HG02759 (cell line): ENCODE measurements at regions not wholly inside any gene's neighbourhood (a gene's known extent, or its start where the extent isn't known, plus 50 kb on each side); places are given as distances from the start of the nearest gene placed in this dataset.
"Not testable (repeated sequence)": the region's sequence is repeated elsewhere in the genome, so short reads cannot be mapped to it uniquely, and the experiment has no call there.

Experiments used
- ATAC-seq: cut with Tn5 transposase; IDR thresholded peaks from one replicate; pipeline ENCODE4 v1.9.1; 2021; ENCODE audit warnings: mild to moderate bottlenecking, moderate library complexity; ENCODE audit not compliant: unreplicated experiment

- no peak for ATAC-seq
Measured at GRCh38 chr2:111250448-111251030, 129.8 kb downstream of the BCL2L11 start.

DNA sequence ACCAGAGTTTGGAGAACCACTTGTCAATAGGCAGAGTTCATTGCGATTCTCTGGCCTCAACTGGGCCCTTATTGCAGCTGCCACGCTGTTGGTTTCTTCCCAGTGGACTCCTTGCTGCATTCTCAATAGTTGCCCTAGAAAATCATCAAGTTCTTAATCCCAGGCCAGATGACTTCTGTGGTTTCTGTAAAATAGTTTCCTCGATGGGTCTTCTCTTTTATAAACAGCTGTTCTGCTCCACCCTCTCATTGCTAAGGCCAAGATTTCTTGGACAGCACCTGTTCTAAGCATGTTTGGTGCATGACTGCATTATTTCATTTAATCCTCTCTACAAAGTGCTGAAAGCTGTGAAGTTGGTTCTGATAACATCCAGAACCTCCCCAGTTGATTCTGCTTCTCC, 131.0 kb downstream of the BCL2L11 start:
- ATAC-seq = no peak

DNA sequence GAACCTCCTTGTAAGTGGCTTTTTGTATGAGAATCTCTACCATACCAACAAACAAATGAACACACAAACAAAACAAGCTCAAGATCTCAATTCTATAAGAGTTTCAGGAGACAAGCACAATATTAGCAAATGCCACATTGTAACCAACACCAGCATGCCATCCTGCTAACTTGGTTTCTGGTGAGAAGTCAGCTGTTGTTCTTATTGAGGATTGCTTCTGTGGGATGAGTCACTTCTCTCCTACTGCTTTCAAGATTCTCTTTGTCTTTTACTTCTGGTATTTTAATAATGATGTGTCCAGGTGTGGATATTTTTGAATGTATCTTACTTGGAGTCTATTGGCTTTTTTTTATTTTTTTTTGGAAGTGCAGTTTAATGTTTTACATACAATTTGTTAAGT, 131.7 kb downstream of the BCL2L11 start:
- ATAC-seq = no peak

DNA sequence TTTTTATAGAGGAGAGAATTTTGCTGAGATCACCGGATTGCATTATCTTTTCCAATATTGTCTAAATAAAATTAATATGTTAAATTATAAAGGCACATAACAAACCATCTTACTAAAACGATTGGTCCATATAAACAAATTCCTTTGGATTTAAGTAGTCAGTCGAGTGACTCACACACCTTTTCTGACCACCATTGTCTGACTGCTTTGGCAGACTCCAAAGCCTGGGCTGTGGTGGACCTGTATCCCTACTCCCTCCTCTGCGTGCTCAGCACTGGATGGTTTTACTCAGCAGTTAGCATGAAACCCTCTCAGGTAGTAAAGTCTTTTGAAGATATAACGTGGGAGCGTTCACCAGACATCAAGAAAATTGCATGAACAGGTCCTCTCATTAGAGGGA, 134.2 kb downstream of the BCL2L11 start:
- not testable (repeated sequence) for ATAC-seq

GRCh38 chr2:111256628-111257027, 135.9 kb downstream of the BCL2L11 start:
- ATAC-seq = not testable (repeated sequence)

DNA sequence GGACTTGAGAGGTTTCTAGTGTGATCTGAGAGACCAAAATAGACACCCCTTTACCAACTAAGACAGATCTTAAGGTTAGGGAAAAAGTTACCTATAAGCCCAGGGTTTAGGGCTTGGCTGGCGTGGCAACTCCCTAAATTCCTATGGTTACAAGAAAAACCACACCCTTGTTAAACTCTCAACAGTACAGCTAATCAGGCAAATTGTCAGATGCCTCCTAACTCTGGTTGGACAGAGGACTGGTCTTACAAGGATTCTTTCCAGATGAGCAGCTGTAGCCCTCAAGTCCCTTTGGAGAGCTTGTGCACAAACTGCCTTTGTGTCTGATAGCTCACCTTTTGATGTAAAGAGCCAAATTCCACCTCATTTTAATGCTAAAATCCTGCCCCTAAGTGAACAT, 136.9 kb downstream of the BCL2L11 start:
- ATAC-seq = not testable (repeated sequence)

DNA sequence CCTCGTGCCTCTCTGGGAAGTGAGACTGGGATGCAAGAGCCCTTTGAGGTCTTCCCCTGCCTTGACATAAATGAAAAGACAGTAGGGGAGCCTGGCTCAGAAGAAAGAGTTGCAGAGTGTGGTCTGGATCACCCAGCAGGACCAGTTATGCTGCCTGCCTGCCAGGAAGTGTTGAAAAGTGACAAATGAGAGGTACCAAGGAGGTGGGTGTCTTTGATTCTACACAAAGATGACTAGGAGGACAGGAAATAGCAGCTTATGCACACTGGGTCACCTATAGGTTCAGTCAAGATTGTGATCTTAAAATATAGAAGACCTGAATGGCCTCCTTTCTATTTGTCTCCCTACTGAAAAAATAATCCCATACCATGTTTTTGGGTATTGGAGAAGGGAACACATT, 137.6 kb downstream of the BCL2L11 start:
- not testable (repeated sequence) for ATAC-seq

- not testable (repeated sequence) for ATAC-seq
Measured at GRCh38 chr2:111262627-111263379, 142.1 kb downstream of the BCL2L11 start.

DNA sequence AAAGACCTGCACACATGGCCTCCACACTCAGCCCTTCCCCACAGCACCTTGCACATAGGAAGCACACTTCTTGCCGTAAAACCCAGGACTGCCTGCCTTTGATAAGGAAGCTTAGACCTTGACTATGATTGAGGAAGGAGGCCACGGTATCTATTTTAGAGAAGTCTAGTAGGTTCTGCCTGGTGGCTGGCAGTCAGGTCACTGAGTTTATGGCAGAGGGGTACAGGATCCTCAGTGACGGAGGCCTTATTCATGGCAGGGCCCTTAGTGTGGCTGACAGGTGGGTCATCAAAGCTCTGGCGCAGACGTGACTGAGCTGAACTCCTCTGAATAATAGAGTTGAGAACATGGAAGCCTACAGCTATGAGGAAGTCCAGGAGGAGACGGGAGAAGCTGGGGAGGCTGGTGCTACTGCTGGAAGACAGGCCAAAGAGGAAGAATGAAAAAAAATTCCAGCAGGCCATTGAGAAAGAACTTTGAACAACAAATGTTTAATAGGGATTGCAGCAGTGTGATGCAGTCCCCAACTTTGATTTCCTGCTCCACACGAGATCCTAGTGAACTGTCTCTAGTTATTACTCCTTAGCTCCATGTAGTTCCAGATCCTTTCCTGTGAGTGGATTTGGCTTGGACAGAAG, 142.8 kb downstream of the BCL2L11 start:
- ATAC-seq = not testable (repeated sequence)

DNA sequence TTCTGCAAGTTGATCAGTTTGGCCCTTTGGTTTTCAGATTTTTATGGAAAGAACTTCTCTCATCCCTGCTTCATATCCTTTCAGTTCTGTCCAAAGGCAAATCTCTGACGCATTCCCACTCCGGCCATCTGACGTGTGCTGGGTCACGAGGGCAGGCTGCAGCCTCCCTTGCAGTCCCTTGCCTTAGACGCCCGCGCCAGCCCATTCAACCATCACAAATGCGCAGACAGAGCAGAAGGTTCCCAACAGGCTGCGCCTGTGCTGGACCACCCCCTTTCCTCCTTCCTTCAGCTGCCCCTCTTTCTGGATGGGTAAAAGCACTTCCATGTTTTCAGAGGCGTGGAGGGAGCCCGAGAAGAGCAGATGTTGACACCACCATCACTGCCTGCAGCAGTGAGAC, 144.2 kb downstream of the BCL2L11 start:
- not testable (repeated sequence) for ATAC-seq

DNA sequence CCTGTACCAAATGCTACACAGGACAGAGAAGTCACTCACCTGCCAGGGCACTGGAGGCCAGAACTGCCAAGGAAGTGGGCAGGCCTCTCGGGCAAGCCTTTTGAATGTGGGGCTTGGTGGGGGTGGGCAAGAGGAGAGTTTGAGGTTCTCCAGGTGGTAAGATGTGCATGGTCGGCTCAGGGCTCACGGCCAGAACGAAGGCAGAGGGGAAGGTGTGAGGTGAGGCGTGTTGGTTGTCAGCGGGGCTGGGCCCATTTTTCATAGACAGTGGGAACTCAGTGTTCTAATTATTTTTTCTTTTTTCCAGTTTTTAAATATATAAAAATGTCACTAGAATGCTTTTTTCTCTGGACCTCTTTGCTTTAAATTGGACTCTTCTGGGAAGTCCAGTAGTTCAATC, 145.8 kb downstream of the BCL2L11 start:
- not testable (repeated sequence) for ATAC-seq

DNA sequence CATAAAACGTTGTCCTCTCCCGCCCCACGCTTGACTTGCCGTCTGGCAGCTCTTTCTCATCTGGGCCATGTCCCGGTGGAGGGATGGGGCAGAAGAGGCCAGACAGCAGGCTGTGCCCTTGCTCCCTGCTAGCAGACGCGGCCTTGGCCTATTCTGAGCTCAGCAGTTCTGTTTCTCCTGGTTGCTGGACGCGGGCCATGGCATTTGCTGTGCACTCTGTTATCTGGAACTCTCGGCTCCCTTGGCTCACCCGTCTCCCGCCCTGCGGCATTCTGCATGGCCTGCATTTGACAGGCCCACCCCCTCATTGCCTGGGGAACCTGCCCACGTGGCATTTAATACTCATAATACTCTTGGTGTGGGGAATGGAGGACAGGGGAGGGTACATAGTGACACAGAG, 146.3 kb downstream of the BCL2L11 start:
- not testable (repeated sequence) for ATAC-seq

GRCh38 chr2:111269761-111270323, 149.1 kb downstream of the BCL2L11 start:
- ATAC-seq = not testable (repeated sequence)

GRCh38 chr2:111270569-111270968, 149.9 kb downstream of the BCL2L11 start:
- not testable (repeated sequence) for ATAC-seq

GRCh38 chr2:111271647-111272304, 151.1 kb downstream of the BCL2L11 start:
- ATAC-seq = not testable (repeated sequence)

DNA sequence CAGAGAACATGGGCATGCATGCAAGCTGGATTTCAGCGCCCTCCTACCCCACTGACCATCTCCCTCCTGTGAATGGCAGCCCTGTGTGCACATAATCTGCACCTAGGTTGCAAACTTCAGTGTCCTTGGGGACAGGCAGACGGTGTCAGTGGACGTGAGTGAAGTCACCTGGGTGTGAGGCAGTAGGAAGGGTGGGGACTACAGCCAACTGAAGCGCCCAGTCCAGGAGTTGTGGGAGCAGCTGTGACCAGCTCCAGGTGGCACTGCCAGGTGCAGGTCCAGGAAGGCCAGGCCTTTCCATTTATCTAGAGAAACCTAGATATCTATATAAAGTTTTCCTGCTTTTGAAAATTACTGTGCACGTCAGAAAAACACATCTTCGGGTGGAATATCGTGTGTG, 152.3 kb downstream of the BCL2L11 start:
- ATAC-seq = not testable (repeated sequence)

- ATAC-seq = not testable (repeated sequence)
Measured at GRCh38 chr2:111275047-111275853, 154.5 kb downstream of the BCL2L11 start.

GRCh38 chr2:111275854-111276171, 155.1 kb downstream of the BCL2L11 start:
- ATAC-seq = not testable (repeated sequence)

- not testable (repeated sequence) for ATAC-seq
Measured at GRCh38 chr2:111278133-111278532, 157.4 kb downstream of the BCL2L11 start.

DNA sequence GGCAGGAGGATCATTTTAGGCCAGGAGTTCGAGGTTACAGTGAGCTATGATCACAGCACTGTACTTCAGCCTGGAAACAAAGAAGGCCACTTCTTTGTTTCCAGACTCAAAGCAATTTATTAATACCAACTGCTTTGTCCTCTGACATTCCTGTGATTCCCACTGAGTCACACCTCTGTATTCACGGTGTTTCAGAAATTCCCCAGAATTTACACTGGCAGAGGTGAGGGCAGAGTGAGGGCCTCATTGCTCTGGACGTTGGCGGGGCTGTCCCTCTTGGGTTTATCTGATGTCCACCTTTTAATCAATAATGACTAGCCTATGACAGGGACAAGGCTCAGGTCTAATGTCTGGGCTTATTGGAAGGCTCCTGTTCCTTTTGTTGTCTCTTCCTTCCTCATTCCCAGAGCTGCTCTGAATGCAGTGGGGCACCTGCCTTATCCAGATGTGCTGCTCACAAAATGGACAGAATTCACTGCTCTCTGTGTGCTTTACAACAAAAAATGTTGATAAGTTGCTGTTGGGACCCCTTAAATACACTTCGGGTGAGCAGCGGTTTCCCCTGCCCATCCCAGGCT, 160.1 kb downstream of the BCL2L11 start:
- not testable (repeated sequence) for ATAC-seq
